Body of pancreas (tissue), 4 donors: ENCODE measurements at regions not wholly inside any gene's neighbourhood (a gene's known extent, or its start where the extent isn't known, plus 50 kb on each side); places are given as distances from the start of the nearest gene placed in this dataset.

Experiments used
- ATAC-seq: fragments of 150-250 bp; one replicate; pipeline ENCODE4 v1.9.1; 2016
- DNase-seq, 4 donors: peaks; one replicate each; pipeline ENCODE4 v3.0.0-alpha.2; 2019
- H3K27ac ChIP-seq, 4 donors: fragments of 200-600 bp; sonication (generic); 1 replicate in 3 of 4; 2 replicates in 1 of 4; pipeline versions ENCODE4 v1.5.1 to v1.6.1; 2016 to 2019; ENCODE audit warnings: mild to moderate bottlenecking in 1 of 4, mixed read lengths in 1 of 4, moderate library complexity in 1 of 4
- H3K27me3 ChIP-seq, 2 donors: fragments of 200-600 bp; sonication (generic); one replicate each; pipeline ENCODE4 v1.6.0; 2016; ENCODE audit warnings: mild to moderate bottlenecking in 1 of 2
- H3K36me3 ChIP-seq, 2 donors: fragments of 200-600 bp; sonication (generic); replicated peaks in 1 of 2; 2 replicates each; pipeline ENCODE4 v1.5.1; 2016; ENCODE audit warnings: low read depth in 2 of 2; ENCODE audit not compliant: insufficient read depth in 1 of 2
- H3K4me1 ChIP-seq: fragments of 200-600 bp; sonication (generic); one replicate; pipeline ENCODE4 v1.6.0; 2016
- H3K4me3 ChIP-seq, 2 donors: fragments of 200-600 bp; sonication (generic); 1 replicate in 1 of 2; 2 replicates in 1 of 2; pipeline ENCODE4 v1.5.1; 2016 to 2019
- H3K9me3 ChIP-seq, 3 donors: fragments of 200-600 bp; sonication (generic); 1 replicate in 2 of 3; 2 replicates in 1 of 3; pipeline ENCODE4 v1.5.1; 2016
- POLR2A ChIP-seq, 3 donors: fragments of 450-650 bp; IDR thresholded peaks; one replicate each; pipeline ENCODE4 v1.6.1; 2016; ENCODE audit warnings: antibody characterized with exemption in 3 of 3, mild to moderate bottlenecking in 2 of 3
- WGBS, 2 donors: methylation state at CpG; one replicate each; pipeline ENCODE4 v1.1.5; 2017; 5-methylcytosine and 5-hydroxymethylcytosine counted together
- intact Hi-C: fragments of 100-400 bp; cut with DNase I; formaldehyde crosslinking; loops from one replicate; pipeline ENCODE4 v1.15.1; 2023
- TF ChIP-seq, protein P1 (sequence below), 7 experiments: fragments of 450-650 bp in 4 of 7; fragments of 200-600 bp in 3 of 7; sonication (generic) in 3 of 7; IDR thresholded peaks; one replicate each; pipeline ENCODE4 v1.5.1; 2016 to 2019; ENCODE audit warnings: antibody characterized with exemption in 7 of 7

DNA sequence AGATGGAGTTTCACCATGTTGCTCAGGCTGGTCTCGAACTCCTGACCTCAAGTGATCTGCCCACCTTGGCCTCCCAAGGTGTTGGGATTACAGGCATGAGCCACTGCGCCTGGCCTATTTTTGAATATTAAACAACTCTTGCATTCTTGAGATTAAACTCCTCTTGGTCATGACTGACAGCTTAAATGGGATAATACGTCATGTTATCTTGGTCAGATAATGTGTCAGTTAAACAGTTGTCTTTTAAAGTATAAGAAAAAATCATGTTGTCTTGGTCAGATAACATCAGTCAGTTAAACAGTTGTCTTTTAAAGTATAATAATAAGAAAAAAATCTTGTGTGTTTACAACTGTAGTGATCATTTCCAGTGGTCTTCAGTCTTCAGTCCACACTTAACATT, 73.6 kb upstream of the SYPL1 start:
- DNase-seq: no peak
- WGBS, 2 donors: 71 to 74% methylated on average over 3 of the region's 3 CpGs
- intact Hi-C loops: no loop called here

DNA sequence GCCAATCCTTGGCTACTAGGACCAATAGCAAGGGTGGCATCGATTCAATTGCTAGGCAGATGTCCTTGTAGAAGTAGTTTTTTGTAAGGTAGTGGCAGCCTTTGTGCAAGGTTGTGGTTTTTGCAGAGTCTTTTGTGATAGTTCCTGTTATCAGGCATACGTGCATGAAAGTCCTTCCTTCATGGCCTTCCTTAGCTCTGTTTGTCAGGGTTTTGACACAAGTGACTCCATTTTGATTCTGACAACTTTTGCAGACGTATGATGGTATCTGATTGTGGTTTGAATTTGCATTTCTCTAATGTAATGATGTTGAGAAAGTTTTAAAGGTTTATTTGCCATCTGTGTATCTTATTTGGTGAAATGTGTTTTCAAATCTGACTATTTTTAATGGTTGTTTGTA, 71.8 kb upstream of the SYPL1 start:
- 48 to 69% methylated on average over 3 of the region's 3 CpGs for WGBS, 2 donors
- H3K4me3 ChIP-seq: no peak overlapping the region
- peaks cover 14% of the 10 kb centered on the region for H3K4me1 ChIP-seq
- intact Hi-C loops: no loop called here
- H3K36me3 ChIP-seq: no peaks in the 10 kb centered on the region
- H3K27me3 ChIP-seq: no peaks in the 10 kb centered on the region
- no peak overlapping the region for H3K27ac ChIP-seq
- no peak for DNase-seq
- TF ChIP-seq, protein P1, sequence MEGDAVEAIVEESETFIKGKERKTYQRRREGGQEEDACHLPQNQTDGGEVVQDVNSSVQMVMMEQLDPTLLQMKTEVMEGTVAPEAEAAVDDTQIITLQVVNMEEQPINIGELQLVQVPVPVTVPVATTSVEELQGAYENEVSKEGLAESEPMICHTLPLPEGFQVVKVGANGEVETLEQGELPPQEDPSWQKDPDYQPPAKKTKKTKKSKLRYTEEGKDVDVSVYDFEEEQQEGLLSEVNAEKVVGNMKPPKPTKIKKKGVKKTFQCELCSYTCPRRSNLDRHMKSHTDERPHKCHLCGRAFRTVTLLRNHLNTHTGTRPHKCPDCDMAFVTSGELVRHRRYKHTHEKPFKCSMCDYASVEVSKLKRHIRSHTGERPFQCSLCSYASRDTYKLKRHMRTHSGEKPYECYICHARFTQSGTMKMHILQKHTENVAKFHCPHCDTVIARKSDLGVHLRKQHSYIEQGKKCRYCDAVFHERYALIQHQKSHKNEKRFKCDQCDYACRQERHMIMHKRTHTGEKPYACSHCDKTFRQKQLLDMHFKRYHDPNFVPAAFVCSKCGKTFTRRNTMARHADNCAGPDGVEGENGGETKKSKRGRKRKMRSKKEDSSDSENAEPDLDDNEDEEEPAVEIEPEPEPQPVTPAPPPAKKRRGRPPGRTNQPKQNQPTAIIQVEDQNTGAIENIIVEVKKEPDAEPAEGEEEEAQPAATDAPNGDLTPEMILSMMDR (IDR thresholded peaks at IDR 0.05): no peak
- no peak for TF ChIP-seq POLR2A (IDR thresholded peaks at IDR 0.05)
- H3K9me3 ChIP-seq: no peaks in the 10 kb centered on the region
- ATAC-seq: no peak

More for the DNA sequence above, 73.6 kb upstream of the SYPL1 start:
- H3K36me3 ChIP-seq: no peaks in the 10 kb centered on the region
- H3K9me3 ChIP-seq: no peaks in the 10 kb centered on the region
- no peaks in the 10 kb centered on the region for H3K27me3 ChIP-seq
- no peak for ATAC-seq
- no peak overlapping the region for H3K4me3 ChIP-seq
- H3K27ac ChIP-seq: no peak overlapping the region
- no peaks in the 10 kb centered on the region for H3K4me1 ChIP-seq
- TF ChIP-seq POLR2A (IDR thresholded peaks at IDR 0.05): no peak
- TF ChIP-seq, protein P1 (IDR thresholded peaks at IDR 0.05): no peak

DNA sequence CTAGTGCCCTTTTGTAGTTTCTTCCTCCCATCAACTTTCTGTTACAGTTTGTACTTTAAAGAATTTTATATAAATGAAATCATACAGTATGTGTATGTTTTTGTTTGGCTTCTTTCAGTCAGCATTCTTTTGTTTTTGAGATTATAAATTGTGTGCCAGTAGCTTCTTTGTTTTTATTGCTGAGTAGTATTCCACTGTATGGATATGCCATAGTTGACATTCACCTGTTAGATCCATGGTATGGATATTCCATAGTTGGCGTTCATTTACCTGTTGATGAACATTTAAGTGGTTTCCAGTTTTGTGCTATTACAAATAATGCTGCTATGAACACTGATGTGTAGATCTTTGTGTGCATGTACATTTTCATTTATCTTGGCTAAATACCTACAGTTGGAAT, 70.8 kb upstream of the SYPL1 start:
- Histone ChIP-seq H3K4me3 (no peak overlapping the region), H3K36me3 (no peaks in the 10 kb centered on the region), H3K27ac (no peak overlapping the region), H3K4me1 (peaks cover 14% of the 10 kb centered on the region), H3K27me3 (no peaks in the 10 kb centered on the region), H3K9me3 (no peaks in the 10 kb centered on the region)
- no peak for DNase-seq
- intact Hi-C loops: no loop called here
- no peak for ATAC-seq
- no peak for TF ChIP-seq POLR2A (IDR thresholded peaks at IDR 0.05)
- TF ChIP-seq, protein P1 (IDR thresholded peaks at IDR 0.05): no peak
- WGBS, 2 donors: 89 to 100% methylated on average over 1 of the region's 1 CpG

DNA sequence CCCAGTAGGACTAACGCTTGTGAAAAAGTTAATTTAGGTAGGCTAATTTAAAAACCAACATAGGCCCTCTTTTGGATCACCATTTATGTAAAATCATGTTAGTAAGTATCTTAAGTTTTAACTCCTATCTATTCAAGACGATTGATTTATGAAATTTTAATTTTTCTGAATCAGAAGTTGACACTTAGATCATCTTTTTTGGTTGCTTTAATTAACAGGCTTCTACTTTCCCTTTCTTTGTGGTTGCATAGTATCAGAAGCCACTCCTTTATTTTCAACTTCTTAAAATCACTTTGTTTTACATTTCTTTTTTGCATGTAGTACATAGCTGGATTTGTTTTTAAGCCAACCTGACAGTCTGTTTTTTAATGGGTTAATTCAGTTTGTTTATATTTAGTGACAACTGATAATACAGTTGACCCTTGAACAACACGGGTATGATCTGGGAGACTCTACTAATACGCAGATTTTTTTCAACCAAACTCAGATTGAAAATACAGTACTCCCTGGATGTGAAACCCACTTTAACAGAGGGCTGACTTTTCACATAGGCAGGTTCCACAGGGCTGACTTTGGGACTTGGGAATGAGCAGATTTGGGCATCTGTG, 69.7 kb upstream of the SYPL1 start:
- Histone ChIP-seq H3K4me1 (peaks cover 18% of the 10 kb centered on the region), H3K4me3 (no peak overlapping the region), H3K9me3 (no peaks in the 10 kb centered on the region), H3K27me3 (no peaks in the 10 kb centered on the region), H3K27ac (no peak overlapping the region), H3K36me3 (no peaks in the 10 kb centered on the region)
- ATAC-seq (no peak), DNase-seq (no peak)
- TF ChIP-seq POLR2A (IDR thresholded peaks at IDR 0.05): no peak
- intact Hi-C loops: no loop called here
- WGBS, 2 donors: 55 to 58% methylated on average over 4 of the region's 4 CpGs

DNA sequence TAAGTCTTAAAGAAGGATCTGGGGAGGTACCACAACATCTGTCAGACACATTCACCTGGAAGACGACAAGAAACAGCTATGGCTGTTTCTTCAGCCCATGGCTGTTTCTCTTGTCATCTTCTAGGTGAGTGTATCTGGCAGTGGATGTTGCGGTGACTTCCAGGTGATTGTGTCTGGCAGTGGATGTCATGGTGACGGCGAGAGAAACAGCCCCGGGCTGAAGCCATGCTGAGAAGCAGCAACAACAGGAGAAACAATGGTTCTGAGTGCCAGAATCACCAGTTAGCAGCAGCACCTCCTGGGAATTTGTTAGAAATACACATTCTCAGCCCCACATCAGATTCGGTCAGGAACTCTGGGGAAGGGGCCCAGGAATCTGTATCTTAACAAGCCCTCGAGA, 68.6 kb upstream of the SYPL1 start:
- ATAC-seq (no peak), DNase-seq (no peak)
- 89 to 92% methylated on average over 7 of the region's 7 CpGs for WGBS, 2 donors
- H3K36me3 ChIP-seq: no peaks in the 10 kb centered on the region
- H3K4me1 ChIP-seq: peaks cover 22% of the 10 kb centered on the region
- no peak for TF ChIP-seq POLR2A (IDR thresholded peaks at IDR 0.05)
- TF ChIP-seq, protein P1 (IDR thresholded peaks at IDR 0.05): no peak
- H3K27me3 ChIP-seq: no peaks in the 10 kb centered on the region
- no peak overlapping the region for H3K4me3 ChIP-seq
- H3K9me3 ChIP-seq: no peaks in the 10 kb centered on the region
- intact Hi-C loops: no loop called here
- H3K27ac ChIP-seq: no peak overlapping the region
